ENCODE measurements at regions not wholly inside any gene's neighbourhood (a gene's known extent, or its start where the extent isn't known, plus 50 kb on each side); places are given as distances from the start of the nearest gene placed in this dataset.
A peak's percentile ranks its signal among the peaks of the same experiment; 100 is the strongest.

DNA sequence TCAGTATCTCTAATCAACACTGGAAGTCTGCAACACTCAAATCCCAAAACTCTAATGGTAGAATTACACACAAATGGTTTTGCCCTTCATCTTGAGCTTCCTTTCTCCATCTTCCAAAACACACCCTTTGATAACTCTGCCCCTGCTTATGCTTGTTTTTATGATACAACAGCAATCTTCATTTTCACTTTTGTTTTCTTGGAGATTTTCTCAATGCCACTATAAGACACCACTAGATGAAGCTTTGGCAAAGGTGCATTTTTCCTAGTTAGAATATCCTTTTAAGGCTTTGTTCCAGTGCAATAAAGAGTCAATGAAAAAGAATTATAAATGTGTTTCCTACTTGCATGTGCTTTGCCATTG lies 472.4 kb upstream of the NWD2 start (continued):
- no peak for TF ChIP-seq TRIM25 (IDR thresholded peaks at IDR 0.05; ENCODE audit: borderline replicate concordance)
- TF ChIP-seq ZNF354B (CRISPR knock-in tag; IDR thresholded peaks at IDR 0.05), result no peak
- no peak for TF ChIP-seq TRIM24 (IDR thresholded peaks at IDR 0.05)

- Histone ChIP-seq H3K27me3 (ENCODE audit: control insufficient read depth in 2 of 2, insufficient read depth in 2 of 2, low read length in 2 of 2) (no peaks in the 10 kb centered on the region), H3K4me1 (replicated peaks in 1 of 2; ENCODE audit: control insufficient read depth in 2 of 2, insufficient read depth in 2 of 2, low read length in 2 of 2) (no peaks in the 10 kb centered on the region; a peak in 1 of 5 replicates), H3K27ac (ENCODE audit: extremely low read depth, low read depth, low read length) (no peak overlapping the region), H3K9me3 (replicated peaks; ENCODE audit: control insufficient read depth, insufficient read depth, low read depth, low read length) (no peaks in the 10 kb centered on the region), H3K4me2 (ENCODE audit: insufficient read depth, low read length) (no peak overlapping the region), H3K9ac (ENCODE audit: insufficient read depth in 1 of 2, low read depth in 2 of 2, low read length in 2 of 2) (no peak overlapping the region), H4K20me1 (replicated peaks; ENCODE audit: control insufficient read depth, insufficient read depth, low read length) (no peaks in the 10 kb centered on the region), H2AFZ (ENCODE audit: low read depth, low read length) (no peak overlapping the region), H3K79me2 (ENCODE audit: control insufficient read depth, insufficient read depth, low read length) (no peaks in the 10 kb centered on the region), H3K4me3 (no peak overlapping the region), H3K36me3 (ENCODE audit: control insufficient read depth, insufficient read depth, low read length) (no peaks in the 10 kb centered on the region), H3K9me1 (ENCODE audit: control insufficient read depth, insufficient read depth, low read length) (no peaks in the 10 kb centered on the region)
- ChIA-PET CTCF (ENCODE audit: low intra/inter-chr PET ratio) (no interaction called here), POLR2A (no interaction called here)
- no peak for ATAC-seq
- no TSS peak for BruUV-seq (replicated peaks)
- TF ChIP-seq, protein P1, sequence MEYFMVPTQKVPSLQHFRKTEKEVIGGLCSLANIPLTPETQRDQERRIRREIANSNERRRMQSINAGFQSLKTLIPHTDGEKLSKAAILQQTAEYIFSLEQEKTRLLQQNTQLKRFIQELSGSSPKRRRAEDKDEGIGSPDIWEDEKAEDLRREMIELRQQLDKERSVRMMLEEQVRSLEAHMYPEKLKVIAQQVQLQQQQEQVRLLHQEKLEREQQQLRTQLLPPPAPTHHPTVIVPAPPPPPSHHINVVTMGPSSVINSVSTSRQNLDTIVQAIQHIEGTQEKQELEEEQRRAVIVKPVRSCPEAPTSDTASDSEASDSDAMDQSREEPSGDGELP (CRISPR knock-in tag; IDR thresholded peaks at IDR 0.05; ENCODE audit: borderline replicate concordance), result no peak
- TF ChIP-seq FOSL1 (tag; conservative IDR thresholded peaks at IDR 0.05), result peak; percentile 46
- intact Hi-C loops (cut with micrococcal nuclease) (no loop called here), in situ Hi-C loops (cut with MboI) (no loop called here)
- DNase-seq (ENCODE audit: extremely low read depth in 1 of 4, low spot score in 3 of 4), result no peak
- FAIRE-seq, result no peak
- 12% methylated on average over 2 of the region's 2 CpGs for WGBS (ENCODE audit: insufficient coverage, low coverage, missing lambda C conversion rate)
These were observed 471.1 kb upstream of the NWD2 start for GRCh38 chr4:36773467-36773866.
